GM12878 (cell line): ENCODE measurements at regions not wholly inside any gene's neighbourhood (a gene's known extent, or its start where the extent isn't known, plus 50 kb on each side); places are given as distances from the start of the nearest gene placed in this dataset.

Source experiments
- ATAC-seq: fragments of 200-7000 bp; cut with Tn5 transposase; 3 replicates; pipeline ENCODE4 v1.9.1; 2020; ENCODE audit warnings: mild to moderate bottlenecking, moderate library complexity
- BruUV-seq: library from RNA; stranded (reverse); fragments of 400-500 nt; replicated peaks from 2 replicates; lab custom pipeline; 2021; lab: Mats Ljungman, UMichigan
- CTCF ChIA-PET: fragments of 300-600 bp; sonication (Branson Sonifier 250); formaldehyde crosslinking; extraction: SDS; loops from one replicate; lab custom pipeline; 2021; ENCODE audit warnings: inconsistent platforms; lab: Yijun Ruan, JAX
- POLR2A ChIA-PET: fragments of 350-600 bp; formaldehyde crosslinking; extraction: SDS; loops from one replicate; lab custom pipeline; 2021; ENCODE audit warnings: inconsistent platforms; lab: Charles Lee
- RAD21 ChIA-PET: fragments of 300-600 bp; sonication (Branson Sonifier 250); formaldehyde crosslinking; loops from one replicate; lab custom pipeline; 2023; ENCODE audit warnings: antibody characterized with exemption; ENCODE audit not compliant: unreplicated experiment; lab: Charles Lee
- SMC1A ChIA-PET: fragments of 300-600 bp; sonication (Branson Sonifier 250); formaldehyde crosslinking; loops from one replicate; lab custom pipeline; 2023; ENCODE audit not compliant: unreplicated experiment, uncharacterized antibody; lab: Charles Lee
- DNase-seq: peaks from one replicate; pipeline ENCODE4 v3.0.0-alpha.2; 2011; ENCODE audit warnings: low read depth, low spot score
- FAIRE-seq: peaks from 3 replicates; lab custom pipeline; 2011; peaks lifted over from hg19 to GRCh38; lab: Jason Lieb, UNC
- H2AFZ ChIP-seq: 2 replicates; pipeline ENCODE4 v1.6.0; 2011; ENCODE audit warnings: low read depth, low read length, control low read depth; ENCODE audit not compliant: control insufficient read depth
- H3K27ac ChIP-seq: 2 replicates; pipeline ENCODE4 v1.5.1; 2011; ENCODE audit warnings: control low read depth; ENCODE audit not compliant: control insufficient read depth, insufficient read depth
- H3K27me3 ChIP-seq, 2 experiments: replicated peaks in 1 of 2; 2 replicates each; pipeline versions ENCODE4 v1.6.0 to v1.6.1; 2011; ENCODE audit warnings: low read length in 1 of 2; ENCODE audit not compliant: control insufficient read depth in 2 of 2, insufficient read depth in 2 of 2
- H3K36me3 ChIP-seq, 2 experiments: 2 replicates each; pipeline ENCODE4 v1.5.1; 2011; ENCODE audit warnings: low read length in 1 of 2; ENCODE audit not compliant: control insufficient read depth in 2 of 2, insufficient read depth in 2 of 2
- H3K4me1 ChIP-seq: 2 replicates; pipeline ENCODE4 v1.6.1; 2011; ENCODE audit warnings: mild to moderate bottlenecking, low read length, moderate library complexity, mixed read lengths; ENCODE audit not compliant: control insufficient read depth, insufficient read depth
- H3K4me2 ChIP-seq: 2 replicates; pipeline ENCODE4 v1.6.0; 2011; ENCODE audit warnings: control low read depth; ENCODE audit not compliant: control insufficient read depth, insufficient read depth
- H3K4me3 ChIP-seq: fragments of 200-600 bp; sonication (generic); 2 replicates; pipeline ENCODE4 v1.5.1; 2016
- H3K79me2 ChIP-seq: 2 replicates; pipeline ENCODE4 v1.6.0; 2011; ENCODE audit warnings: low read length; ENCODE audit not compliant: control insufficient read depth, insufficient read depth
- H3K9ac ChIP-seq: 2 replicates; pipeline ENCODE4 v1.8.0; 2011; ENCODE audit warnings: low read length, control low read depth, mixed read lengths; ENCODE audit not compliant: control insufficient read depth, insufficient read depth
- H3K9me3 ChIP-seq: replicated peaks from 3 replicates; pipeline ENCODE4 v1.5.1; 2011; ENCODE audit warnings: mild to moderate bottlenecking, low read length; ENCODE audit not compliant: control insufficient read depth, insufficient read depth
- H4K20me1 ChIP-seq: 2 replicates; pipeline ENCODE4 v1.6.0; 2011; ENCODE audit not compliant: control insufficient read depth, insufficient read depth
- ESRRA ChIP-seq: IDR thresholded peaks from 2 replicates; pipeline ENCODE4 v1.6.1; 2012; ENCODE audit warnings: mild to moderate bottlenecking, low read length, improper control_type of control experiment
- FOXM1 ChIP-seq: IDR thresholded peaks from 2 replicates; pipeline ENCODE4 v1.6.1; 2012; ENCODE audit warnings: low read depth, mild to moderate bottlenecking, inconsistent platforms, low read length, moderate library complexity
- JUND ChIP-seq: IDR thresholded peaks from 2 replicates; pipeline ENCODE4 v1.6.1; 2012; ENCODE audit warnings: low read depth, mild to moderate bottlenecking, low read length, improper control_type of control experiment, moderate library complexity
- MLLT1 ChIP-seq: fragments of 450-650 bp; IDR thresholded peaks from 2 replicates; pipeline ENCODE4 v1.6.1; 2016; ENCODE audit warnings: mild to moderate bottlenecking
- RELB ChIP-seq: fragments of 450-650 bp; IDR thresholded peaks from 2 replicates; pipeline ENCODE4 v1.6.1; 2017; ENCODE audit warnings: low read depth, mild to moderate bottlenecking, moderate library complexity
- STAT3 ChIP-seq: IDR thresholded peaks from 2 replicates; pipeline ENCODE4 v1.6.1; 2011; ENCODE audit warnings: low read depth, low read length, improper control_type of control experiment
- USF2 ChIP-seq: IDR thresholded peaks from 2 replicates; pipeline ENCODE4 v1.6.1; 2011; ENCODE audit warnings: low read depth, low read length, improper control_type of control experiment, borderline replicate concordance
- ZBTB33 ChIP-seq: fragments of 450-650 bp; IDR thresholded peaks from 2 replicates; pipeline ENCODE4 v1.6.1; 2017; ENCODE audit warnings: mild to moderate bottlenecking
- ZNF207 ChIP-seq: fragments of 450-650 bp; IDR thresholded peaks from 2 replicates; pipeline ENCODE4 v1.6.1; 2014; ENCODE audit warnings: antibody characterized with exemption, mild to moderate bottlenecking, borderline replicate concordance
- ZNF687 ChIP-seq: fragments of 450-650 bp; IDR thresholded peaks from 2 replicates; pipeline ENCODE4 v1.6.1; 2017; ENCODE audit warnings: mild to moderate bottlenecking, moderate library complexity
- WGBS: methylation state at CpG from one replicate; pipeline ENCODE4 v1.1.6; 2016; ENCODE audit warnings: low lambda C conversion rate; ENCODE audit not compliant: insufficient replicate concordance, insufficient coverage; ENCODE audit errors: missing lambda C conversion rate; 5-methylcytosine and 5-hydroxymethylcytosine counted together
- in situ Hi-C: fragments of 300-500 bp; cut with MboI; formaldehyde crosslinking; loops from 9 replicates; pipeline ENCODE4 v1.14.3; 2018; ENCODE audit warnings: mixed read lengths
- intact Hi-C: fragments of 100-400 bp; cut with micrococcal nuclease; formaldehyde crosslinking; loops from one replicate; pipeline ENCODE4 v1.14.2; 2022; ENCODE audit not compliant: unreplicated experiment

GRCh38 chr13:78137404-78138142, 218.9 kb upstream of the EDNRB start (continued):
- TF ChIP-seq RELB, result 0 out of 2 replicates have a peak, but pooled peaks have one; percentile 29
- no peak for TF ChIP-seq USF2
- TF ChIP-seq FOXM1, result no peak

- RAD21 ChIA-PET, result interaction anchor here (0.6 to 3.6 kb wide), 12 partner anchors 13 to 842 kb away, joined by 3 to 50 read pairs (median 4); no protein-coding TSS in a partner anchor
- no peak for DNase-seq
- no peak overlapping the region for H3K9ac ChIP-seq
- intact Hi-C loops (loop anchor here (1.0 to 10.0 kb wide), 7 partner anchors 258 to 1188 kb away; no protein-coding TSS in a partner anchor), in situ Hi-C loops (no loop called here)
- BruUV-seq, result no TSS peak
- POLR2A ChIA-PET, result interaction anchor here (0.6 kb wide), 1 partner anchor 708 kb away, joined by 5 read pairs; no protein-coding TSS in a partner anchor
- no peak for ATAC-seq
- no peak for FAIRE-seq
- H3K4me3 ChIP-seq, result no peak overlapping the region
- no peaks in the 10 kb centered on the region for H3K36me3 ChIP-seq
- CTCF ChIA-PET, result interaction anchor here (1.0 to 5.4 kb wide), 15 partner anchors 10 to 920 kb away, joined by 3 to 73 read pairs (median 6); no protein-coding TSS in a partner anchor
- SMC1A ChIA-PET, result interaction anchor here (0.6 to 4.7 kb wide), 12 partner anchors 14 to 1110 kb away, joined by 3 to 54 read pairs (median 4); no protein-coding TSS in a partner anchor
- H3K4me1 ChIP-seq, result no peaks in the 10 kb centered on the region
- no peak overlapping the region for H3K4me2 ChIP-seq
- no peaks in the 10 kb centered on the region for H3K79me2 ChIP-seq
- no peaks in the 10 kb centered on the region for H4K20me1 ChIP-seq
- 10% methylated on average over 3 of the region's 3 CpGs for WGBS
- no peak overlapping the region for H3K27ac ChIP-seq
- H2AFZ ChIP-seq, result no peak overlapping the region
- no peaks in the 10 kb centered on the region for H3K9me3 ChIP-seq
- H3K27me3 ChIP-seq, result no peaks in the 10 kb centered on the region
- TF ChIP-seq ZNF687 (no peak), JUND (no peak), ESRRA (no peak), ZBTB33 (no peak), MLLT1 (no peak), ZNF207 (no peak), STAT3 (no peak)
These were observed 218.3 kb upstream of the EDNRB start for GRCh38 chr13:78136966-78137365.
